Peyer's patch (tissue), 4 donors: ENCODE measurements at regions not wholly inside any gene's neighbourhood (a gene's known extent, or its start where the extent isn't known, plus 50 kb on each side); places are given as distances from the start of the nearest gene placed in this dataset.

Experiments
- DNase-seq, 3 donors: peaks; one replicate each; pipeline ENCODE4 v3.0.0-alpha.2; 2017 to 2019
- H3K27ac ChIP-seq, 4 donors: fragments of 200-600 bp; sonication (generic); one replicate each; pipeline ENCODE4 v1.5.1; 2016 to 2019
- H3K27me3 ChIP-seq, 2 donors: fragments of 200-600 bp; sonication (generic); one replicate each; pipeline ENCODE4 v1.5.1; 2019
- H3K36me3 ChIP-seq, 3 donors: fragments of 200-600 bp; sonication (generic); one replicate each; pipeline ENCODE4 v1.5.1; 2016 to 2019
- H3K4me1 ChIP-seq, 4 donors: fragments of 200-600 bp; sonication (generic); one replicate each; pipeline ENCODE4 v1.5.1; 2016 to 2019
- H3K4me3 ChIP-seq, 4 donors: fragments of 200-600 bp; sonication (generic); 1 replicate in 3 of 4; 2 replicates in 1 of 4; pipeline ENCODE4 v1.5.1; 2016 to 2019; ENCODE audit warnings: mild to moderate bottlenecking in 1 of 4
- H3K9me3 ChIP-seq, 4 donors: fragments of 200-600 bp; sonication (generic); one replicate each; pipeline ENCODE4 v1.5.1; 2016 to 2019; ENCODE audit warnings: mild to moderate bottlenecking in 1 of 4
- POLR2A ChIP-seq, 2 donors: fragments of 450-650 bp; IDR thresholded peaks; one replicate each; pipeline ENCODE4 v1.5.1; 2017; ENCODE audit warnings: antibody characterized with exemption in 2 of 2, mild to moderate bottlenecking in 2 of 2, moderate library complexity in 2 of 2
- TF ChIP-seq, protein P1 (sequence below), 6 experiments: fragments of 450-650 bp in 4 of 6; fragments of 200-600 bp in 2 of 6; sonication (generic) in 1 of 6; IDR thresholded peaks; one replicate each; pipeline ENCODE4 v1.5.1; 2017 to 2019; ENCODE audit warnings: antibody characterized with exemption in 6 of 6, mild to moderate bottlenecking in 3 of 6, moderate library complexity in 1 of 6

DNA sequence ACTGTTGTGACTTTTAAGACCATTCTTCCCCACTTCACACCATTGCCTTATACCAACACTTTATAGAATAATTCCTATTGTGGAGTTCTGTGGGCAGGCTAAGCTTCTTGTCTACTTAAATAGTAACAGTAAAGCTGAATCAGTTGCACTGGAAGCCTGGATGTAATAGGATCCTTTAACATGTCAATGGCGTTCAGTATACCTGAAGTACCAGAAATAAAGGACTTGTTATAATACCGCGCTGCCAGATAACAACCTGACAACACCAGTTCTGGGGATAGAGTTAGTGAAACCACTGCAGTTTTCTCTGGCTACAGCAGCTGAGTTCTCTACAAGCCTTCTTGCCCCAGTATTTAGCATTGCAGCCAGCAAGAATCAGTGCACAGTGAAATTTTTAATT is 52.0 kb upstream of the TNFRSF19 start:
- Histone ChIP-seq H3K9me3 (no peaks in the 10 kb centered on the region), H3K4me3 (no peak overlapping the region), H3K27me3 (no peaks in the 10 kb centered on the region), H3K4me1 (no peaks in the 10 kb centered on the region), H3K36me3 (no peaks in the 10 kb centered on the region), H3K27ac (no peak overlapping the region)
- no peak for DNase-seq
- TF ChIP-seq POLR2A (IDR thresholded peaks at IDR 0.05), result no peak
- TF ChIP-seq, protein P1, sequence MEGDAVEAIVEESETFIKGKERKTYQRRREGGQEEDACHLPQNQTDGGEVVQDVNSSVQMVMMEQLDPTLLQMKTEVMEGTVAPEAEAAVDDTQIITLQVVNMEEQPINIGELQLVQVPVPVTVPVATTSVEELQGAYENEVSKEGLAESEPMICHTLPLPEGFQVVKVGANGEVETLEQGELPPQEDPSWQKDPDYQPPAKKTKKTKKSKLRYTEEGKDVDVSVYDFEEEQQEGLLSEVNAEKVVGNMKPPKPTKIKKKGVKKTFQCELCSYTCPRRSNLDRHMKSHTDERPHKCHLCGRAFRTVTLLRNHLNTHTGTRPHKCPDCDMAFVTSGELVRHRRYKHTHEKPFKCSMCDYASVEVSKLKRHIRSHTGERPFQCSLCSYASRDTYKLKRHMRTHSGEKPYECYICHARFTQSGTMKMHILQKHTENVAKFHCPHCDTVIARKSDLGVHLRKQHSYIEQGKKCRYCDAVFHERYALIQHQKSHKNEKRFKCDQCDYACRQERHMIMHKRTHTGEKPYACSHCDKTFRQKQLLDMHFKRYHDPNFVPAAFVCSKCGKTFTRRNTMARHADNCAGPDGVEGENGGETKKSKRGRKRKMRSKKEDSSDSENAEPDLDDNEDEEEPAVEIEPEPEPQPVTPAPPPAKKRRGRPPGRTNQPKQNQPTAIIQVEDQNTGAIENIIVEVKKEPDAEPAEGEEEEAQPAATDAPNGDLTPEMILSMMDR (IDR thresholded peaks at IDR 0.05), result no peak
